ENCODE measurements at regions not wholly inside any gene's neighbourhood (a gene's known extent, or its start where the extent isn't known, plus 50 kb on each side); places are given as distances from the start of the nearest gene placed in this dataset.

- DNase-seq, result no peak
These were observed 205.6 kb upstream of the EOLA2 start for GRCh38 chrX:150143721-150144440.

GRCh38 chrX:150146271-150146896, 208.1 kb upstream of the EOLA2 start:
- no peak for DNase-seq

DNA sequence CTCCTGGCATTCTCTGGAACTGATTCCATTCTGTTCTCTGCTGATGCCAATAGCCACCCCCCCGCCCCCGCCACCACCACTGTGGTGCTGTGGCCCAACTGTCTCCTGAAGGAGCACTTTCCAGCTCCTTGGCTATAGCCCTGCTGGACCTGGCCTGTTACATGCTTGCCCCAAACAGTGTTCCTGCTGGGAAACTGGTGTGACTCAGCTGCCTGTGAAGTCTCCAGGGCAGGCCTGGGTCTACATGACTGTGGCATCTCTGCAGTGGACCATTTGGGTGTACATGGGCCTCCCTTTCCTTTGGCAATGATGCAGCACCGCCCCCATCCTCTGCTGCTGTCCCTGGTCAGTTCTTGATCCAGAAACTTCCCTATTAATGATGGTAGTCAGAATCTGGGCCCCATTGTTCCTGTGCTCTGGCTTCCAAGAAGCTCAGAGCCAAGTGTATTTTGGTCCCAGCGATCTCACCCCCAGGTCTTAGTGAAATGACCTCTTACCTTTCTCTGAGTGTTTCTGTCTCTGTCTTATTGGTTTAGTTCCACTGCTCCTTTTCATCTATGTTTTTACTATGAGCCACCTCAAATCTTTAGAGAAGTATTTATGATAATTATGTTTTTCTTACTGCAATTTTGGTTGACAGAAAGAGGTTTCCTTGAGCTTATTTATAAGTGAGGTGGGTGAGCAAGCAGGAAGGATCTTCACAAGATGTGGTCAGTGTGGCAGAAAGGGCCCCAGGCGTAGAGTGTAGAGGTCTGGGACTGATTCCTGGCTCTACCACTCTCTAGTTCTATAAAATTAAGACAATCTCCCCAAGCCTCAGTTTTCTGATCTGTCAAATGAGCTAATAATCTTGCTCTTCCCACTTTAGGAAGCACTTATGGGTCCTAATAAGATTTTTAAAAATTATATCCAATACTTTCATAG, 210.7 kb upstream of the EOLA2 start:
- DNase-seq, result no peak

DNA sequence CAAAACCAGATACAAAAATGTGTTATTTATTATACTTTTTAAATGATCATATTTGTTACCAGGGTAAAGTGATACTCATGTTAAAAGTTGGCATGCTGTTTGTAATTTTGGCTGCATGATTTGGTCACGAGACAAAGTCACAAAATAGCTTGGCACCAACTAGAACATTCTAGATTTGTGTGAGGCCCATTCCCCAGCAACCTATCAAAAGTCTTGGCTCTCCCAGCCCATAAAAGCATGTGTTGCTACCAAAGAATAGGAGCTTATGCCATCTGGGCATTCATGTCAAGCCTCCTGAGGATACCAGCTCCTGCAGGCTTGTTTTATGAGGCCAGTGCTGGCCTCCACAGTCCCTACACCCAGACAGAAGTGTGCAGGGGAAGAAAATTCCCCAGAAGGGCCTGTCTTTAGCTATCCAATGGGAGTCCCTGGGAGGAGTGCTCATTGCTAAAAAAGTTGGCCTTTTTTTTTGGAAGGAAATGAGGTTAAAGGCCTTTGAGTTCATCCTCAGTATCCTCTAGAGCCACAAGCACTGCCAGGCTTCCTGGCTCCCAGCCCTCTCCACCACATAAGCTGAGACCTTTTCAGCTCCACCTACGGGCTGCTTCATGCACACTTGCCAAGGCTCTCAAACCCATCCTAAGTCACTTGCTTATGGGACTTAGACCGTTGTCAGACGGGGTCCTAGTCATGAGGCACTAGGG, 211.9 kb upstream of the EOLA2 start:
- DNase-seq, result no peak

DNA sequence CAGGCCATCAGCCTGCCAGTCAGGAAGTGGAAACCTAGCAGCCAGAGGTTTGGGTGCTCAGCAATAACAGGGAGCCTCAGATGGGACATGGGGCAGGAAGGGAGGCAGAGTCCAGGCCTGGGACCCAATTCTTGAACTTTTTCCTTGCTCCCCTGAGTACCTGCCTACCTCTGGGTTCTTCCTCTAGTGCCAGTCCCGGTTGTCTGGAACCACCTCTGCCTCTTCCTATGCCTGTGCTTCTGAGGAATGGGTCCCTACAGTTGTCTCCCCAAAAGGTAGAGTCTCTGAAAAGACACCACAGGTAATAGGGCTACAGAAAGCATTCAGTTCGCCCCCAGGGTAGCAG, 212.4 kb upstream of the MAMLD1 start:
- DNase-seq, result no peak

- no peak for DNase-seq
These were observed 211.1 kb upstream of the MAMLD1 start for GRCh38 chrX:150152036-150152435.

DNA sequence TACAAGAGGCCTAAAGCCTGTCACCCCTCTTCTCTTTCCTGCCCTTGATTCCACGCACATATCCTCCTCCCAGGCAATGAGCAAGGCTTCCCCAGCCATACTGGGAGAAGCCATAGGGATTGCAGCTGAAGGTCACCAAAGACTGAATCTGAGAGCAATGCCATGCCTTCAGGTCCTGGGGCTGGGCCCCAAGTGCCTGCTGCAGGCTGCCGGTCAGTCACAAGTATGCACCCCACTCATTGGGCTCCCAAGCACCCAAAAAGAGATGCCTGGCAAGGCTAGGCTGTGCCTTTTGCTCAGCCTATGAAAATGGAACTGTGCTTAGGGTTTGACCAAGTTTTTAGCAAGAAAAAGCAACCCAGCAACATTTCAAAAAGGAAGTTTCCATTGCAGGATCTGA, 210.6 kb upstream of the MAMLD1 start:
- no peak for DNase-seq

GRCh38 chrX:150155436-150156035, 207.6 kb upstream of the MAMLD1 start:
- peak; percentile 7 for DNase-seq

GRCh38 chrX:150156615-150157014, 206.5 kb upstream of the MAMLD1 start:
- DNase-seq, result no peak

DNA sequence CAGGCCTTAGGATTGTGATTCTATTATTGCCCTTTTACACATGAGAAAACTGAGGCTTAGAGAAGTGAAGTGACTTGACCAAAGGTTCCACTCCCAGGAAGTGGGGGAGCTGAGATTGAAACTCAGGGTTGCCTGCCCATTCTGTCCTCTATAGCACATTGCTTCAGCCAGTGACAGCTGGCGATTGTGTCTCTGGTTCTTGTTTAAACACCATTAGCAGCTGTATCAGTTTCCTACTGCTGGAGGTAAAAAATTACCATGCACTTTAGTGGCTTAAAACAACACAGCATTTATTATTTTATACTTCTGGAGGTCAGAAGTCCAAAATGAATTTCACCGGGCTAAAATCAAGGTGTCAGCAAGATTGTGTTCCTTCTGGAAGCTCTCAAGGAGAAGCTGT, 205.8 kb upstream of the MAMLD1 start:
- no peak for DNase-seq

DNA sequence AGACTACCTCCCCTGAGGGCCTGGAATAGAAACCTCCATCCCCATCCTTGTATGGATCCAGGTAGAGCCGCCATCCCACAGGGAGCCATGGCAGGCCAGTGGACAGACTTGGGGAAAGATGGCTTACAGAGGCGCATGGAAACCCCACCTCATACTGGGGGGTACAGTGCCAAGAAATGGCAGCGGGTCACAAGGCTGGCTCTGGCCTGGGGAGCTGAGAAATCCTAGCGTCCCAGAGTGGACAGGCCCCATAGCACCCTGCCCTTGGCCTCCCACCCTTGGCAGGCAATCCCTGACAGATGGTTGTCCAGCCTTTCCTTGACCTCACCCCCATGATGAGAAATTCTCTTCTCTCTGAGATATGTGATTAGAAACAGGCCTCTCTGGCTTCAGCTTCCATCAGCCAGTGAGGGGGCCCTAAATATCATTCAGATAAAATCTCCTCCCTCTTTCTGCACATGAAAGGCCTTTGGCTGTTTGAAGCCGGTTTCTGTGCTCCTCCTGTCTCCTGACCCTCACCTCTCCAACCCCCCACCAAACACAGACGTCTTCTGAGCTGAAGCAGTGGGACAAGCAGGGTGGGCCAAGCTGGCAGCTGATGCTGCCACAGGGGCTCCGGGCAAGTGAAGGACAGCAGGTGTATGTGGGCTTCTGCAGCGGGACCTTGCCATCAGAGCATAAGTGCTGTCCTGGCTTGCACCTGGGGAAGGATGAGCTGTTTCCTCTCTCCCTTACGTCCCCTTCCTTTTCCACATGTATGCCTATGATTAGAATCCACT, 204.4 kb upstream of the MAMLD1 start:
- no peak for DNase-seq

DNA sequence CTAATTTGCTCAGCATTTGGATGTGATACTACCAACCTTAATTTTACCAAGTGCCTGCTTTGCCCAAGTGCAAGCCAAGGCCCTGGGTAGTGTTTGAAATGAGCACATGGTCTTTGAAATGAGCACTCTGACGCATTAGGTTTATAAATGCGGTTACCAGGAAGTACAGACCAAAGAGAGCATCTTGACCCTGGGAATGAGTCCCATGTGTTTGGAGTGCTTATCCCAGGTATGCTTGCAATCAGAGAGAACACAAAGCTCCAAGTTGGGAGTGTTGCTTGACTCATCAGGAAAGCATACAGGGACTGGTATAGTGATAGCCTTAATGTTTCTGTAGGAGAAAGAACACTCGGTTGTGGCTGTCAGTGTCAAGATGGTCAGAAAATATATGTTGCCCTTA, 203.6 kb upstream of the MAMLD1 start:
- DNase-seq, result no peak

- DNase-seq, result no peak
These were observed 202.5 kb upstream of the MAMLD1 start for GRCh38 chrX:150160656-150161055.

- DNase-seq, result no peak
These were observed 201.9 kb upstream of the MAMLD1 start for GRCh38 chrX:150161193-150161592.

GRCh38 chrX:150162141-150162540, 201.0 kb upstream of the MAMLD1 start:
- DNase-seq, result no peak

DNA sequence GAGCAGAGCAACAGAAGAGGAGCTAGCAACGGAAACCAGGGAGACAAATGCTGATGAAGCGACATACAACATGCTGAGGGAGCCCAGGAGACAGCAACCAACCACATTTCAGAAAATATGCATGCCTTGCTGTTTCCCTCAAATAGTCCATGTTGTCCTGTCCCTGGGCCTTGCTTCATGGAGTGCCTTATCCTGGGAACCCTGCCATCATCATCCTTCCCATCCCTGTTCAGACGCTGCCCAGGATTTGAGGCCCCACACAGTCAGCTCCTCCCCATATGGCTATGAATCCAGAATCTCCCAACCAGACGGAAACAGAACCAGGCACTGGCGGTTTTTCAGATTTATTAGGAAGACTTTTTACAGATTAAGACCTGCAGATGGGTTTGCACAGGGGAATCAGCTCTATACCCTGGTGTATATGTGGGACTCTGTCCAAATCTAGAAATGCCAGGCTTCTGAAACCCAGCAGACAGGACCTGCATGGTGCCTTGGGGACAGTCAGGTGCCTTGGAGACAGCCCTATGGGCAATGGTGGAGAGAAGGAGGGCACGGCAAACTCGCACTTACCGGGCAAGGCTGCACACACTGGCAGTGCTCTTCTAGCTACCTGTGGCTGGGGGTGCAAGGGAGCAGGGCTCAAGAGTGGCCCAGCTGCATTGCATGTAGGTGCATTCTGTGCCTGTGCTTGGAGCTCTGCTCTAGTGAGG, 199.7 kb upstream of the MAMLD1 start:
- no peak for DNase-seq

- DNase-seq, result no peak
These were observed 199.0 kb upstream of the MAMLD1 start for GRCh38 chrX:150163956-150164726.

DNA sequence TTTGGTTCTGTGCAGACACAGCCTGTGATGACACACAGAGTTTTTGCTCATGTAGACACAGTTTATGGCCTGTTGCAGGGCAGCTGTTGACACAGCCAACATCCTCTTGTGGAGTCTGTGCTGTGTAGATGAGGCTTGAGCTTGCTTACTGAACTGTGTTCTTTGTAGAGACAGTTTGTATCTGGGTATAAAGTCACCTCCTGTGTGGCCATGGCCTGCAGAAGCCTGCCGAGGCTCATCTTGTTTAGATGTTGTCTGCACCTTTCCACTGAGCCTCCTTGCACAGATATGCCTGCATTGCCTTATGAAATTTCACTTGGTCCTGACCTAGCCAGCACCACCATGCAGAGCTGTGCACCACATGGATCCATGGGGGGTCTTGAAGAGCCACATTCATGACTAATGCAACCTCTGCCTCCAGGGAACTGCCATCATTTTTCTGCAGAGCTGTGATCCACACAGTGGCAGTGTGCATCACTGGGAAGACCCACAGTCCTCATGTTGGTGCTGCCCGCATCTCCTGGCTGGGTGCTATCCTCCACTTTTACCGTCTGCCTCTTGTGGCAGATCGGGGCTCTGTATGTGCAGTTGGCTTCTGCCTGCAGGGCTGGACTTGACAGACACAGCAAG, 198.0 kb upstream of the MAMLD1 start:
- DNase-seq, result no peak

GRCh38 chrX:150165776-150166610, 197.1 kb upstream of the MAMLD1 start:
- no peak for DNase-seq
